ENCODE measurements at regions not wholly inside any gene's neighbourhood (a gene's known extent, or its start where the extent isn't known, plus 50 kb on each side); places are given as distances from the start of the nearest gene placed in this dataset.

- H3K27ac ChIP-seq: no peak overlapping the region
- no peaks in the 10 kb centered on the region for H3K36me3 ChIP-seq
- H3K9me3 ChIP-seq (replicated peaks): no peaks in the 10 kb centered on the region; the same call in 1 of the 2 replicates
- H3K4me3 ChIP-seq: no peak overlapping the region
- H3K4me1 ChIP-seq (replicated peaks): no peaks in the 10 kb centered on the region
- DNase-seq (ENCODE audit: low read depth in 1 of 2, low spot score in 2 of 2): no peak
- H3K27me3 ChIP-seq (replicated peaks): no peaks in the 10 kb centered on the region
Measured at GRCh38 chr18:66156946-66157687, 406.3 kb downstream of the CDH7 start.

- no peak overlapping the region for H3K4me3 ChIP-seq
- H3K27me3 ChIP-seq (replicated peaks): no peaks in the 10 kb centered on the region
- H3K9me3 ChIP-seq (replicated peaks): no peaks in the 10 kb centered on the region
- no peak for DNase-seq (ENCODE audit: low read depth in 1 of 2, low spot score in 2 of 2)
- H3K27ac ChIP-seq: no peak overlapping the region
- no peaks in the 10 kb centered on the region for H3K36me3 ChIP-seq
- no peaks in the 10 kb centered on the region for H3K4me1 ChIP-seq (replicated peaks)
Measured at GRCh38 chr18:66150650-66151049, 399.8 kb downstream of the CDH7 start.

GRCh38 chr18:66143029-66143428 lies 392.2 kb downstream of the CDH7 start:
- Histone ChIP-seq H3K4me1 (replicated peaks) (no peaks in the 10 kb centered on the region), H3K27ac (no peak overlapping the region), H3K9me3 (replicated peaks) (no peaks in the 10 kb centered on the region; the same call in 1 of the 2 replicates), H3K36me3 (no peaks in the 10 kb centered on the region), H3K4me3 (no peak overlapping the region), H3K27me3 (replicated peaks) (no peaks in the 10 kb centered on the region)
- DNase-seq (ENCODE audit: low read depth in 1 of 2, low spot score in 2 of 2): no peak

GRCh38 chr18:66141716-66142115 lies 390.9 kb downstream of the CDH7 start:
- Histone ChIP-seq H3K4me1 (replicated peaks) (no peaks in the 10 kb centered on the region), H3K9me3 (replicated peaks) (no peaks in the 10 kb centered on the region; the same call in 1 of the 2 replicates), H3K36me3 (no peaks in the 10 kb centered on the region), H3K4me3 (no peak overlapping the region), H3K27ac (no peak overlapping the region), H3K27me3 (replicated peaks) (no peaks in the 10 kb centered on the region)
- DNase-seq (ENCODE audit: low read depth in 1 of 2, low spot score in 2 of 2): no peak

- Histone ChIP-seq H3K4me3 (no peak overlapping the region), H3K4me1 (replicated peaks) (no peaks in the 10 kb centered on the region), H3K27ac (no peak overlapping the region), H3K9me3 (replicated peaks) (no peaks in the 10 kb centered on the region; the same call in 1 of the 2 replicates), H3K36me3 (no peaks in the 10 kb centered on the region), H3K27me3 (replicated peaks) (no peaks in the 10 kb centered on the region)
- no peak for DNase-seq (ENCODE audit: low read depth in 1 of 2, low spot score in 2 of 2)
Measured at GRCh38 chr18:66138642-66139041, 387.8 kb downstream of the CDH7 start.

- Histone ChIP-seq H3K4me3 (no peak overlapping the region), H3K27me3 (replicated peaks) (no peaks in the 10 kb centered on the region), H3K4me1 (replicated peaks) (no peaks in the 10 kb centered on the region), H3K9me3 (replicated peaks) (no peaks in the 10 kb centered on the region), H3K36me3 (no peaks in the 10 kb centered on the region), H3K27ac (peak overlapping the region; percentile 54)
- peak in 1 of 2 experiments; percentile 19 for DNase-seq (ENCODE audit: low read depth in 1 of 2, low spot score in 2 of 2)
Measured at GRCh38 chr18:66136039-66136438, 385.2 kb downstream of the CDH7 start.

GRCh38 chr18:66129248-66129647 lies 378.4 kb downstream of the CDH7 start:
- Histone ChIP-seq H3K9me3 (replicated peaks) (peaks cover 8% of the 10 kb centered on the region), H3K36me3 (no peaks in the 10 kb centered on the region), H3K4me1 (replicated peaks) (no peaks in the 10 kb centered on the region), H3K27me3 (replicated peaks) (no peaks in the 10 kb centered on the region), H3K27ac (no peak overlapping the region), H3K4me3 (no peak overlapping the region)
- DNase-seq (ENCODE audit: low read depth in 1 of 2, low spot score in 2 of 2): no peak

GRCh38 chr18:66126266-66126665 lies 375.5 kb downstream of the CDH7 start:
- DNase-seq (ENCODE audit: low read depth in 1 of 2, low spot score in 2 of 2): no peak
- no peak overlapping the region for H3K27ac ChIP-seq
- H3K4me3 ChIP-seq: no peak overlapping the region
- no peaks in the 10 kb centered on the region for H3K4me1 ChIP-seq (replicated peaks)
- peaks cover 8% of the 10 kb centered on the region for H3K9me3 ChIP-seq (replicated peaks)
- no peaks in the 10 kb centered on the region for H3K36me3 ChIP-seq
- no peaks in the 10 kb centered on the region for H3K27me3 ChIP-seq (replicated peaks)

- Histone ChIP-seq H3K27ac (no peak overlapping the region), H3K4me1 (replicated peaks) (no peaks in the 10 kb centered on the region), H3K4me3 (no peak overlapping the region), H3K36me3 (no peaks in the 10 kb centered on the region), H3K27me3 (replicated peaks) (no peaks in the 10 kb centered on the region), H3K9me3 (replicated peaks) (peaks cover 8% of the 10 kb centered on the region)
- no peak for DNase-seq (ENCODE audit: low read depth in 1 of 2, low spot score in 2 of 2)
Measured at GRCh38 chr18:66124394-66124793, 373.6 kb downstream of the CDH7 start.

GRCh38 chr18:66119347-66119746 lies 368.5 kb downstream of the CDH7 start:
- H3K9me3 ChIP-seq (replicated peaks): 0 out of 2 replicates have a peak, but pooled peaks cover 5% of the 10 kb centered on the region
- no peaks in the 10 kb centered on the region for H3K27me3 ChIP-seq (replicated peaks)
- no peaks in the 10 kb centered on the region for H3K4me1 ChIP-seq (replicated peaks)
- no peak overlapping the region for H3K4me3 ChIP-seq
- no peaks in the 10 kb centered on the region for H3K36me3 ChIP-seq
- no peak overlapping the region for H3K27ac ChIP-seq
- DNase-seq (ENCODE audit: low read depth in 1 of 2, low spot score in 2 of 2): no peak

- no peaks in the 10 kb centered on the region for H3K4me1 ChIP-seq (replicated peaks)
- H3K27me3 ChIP-seq (replicated peaks): no peaks in the 10 kb centered on the region
- no peak overlapping the region for H3K27ac ChIP-seq
- no peak overlapping the region for H3K4me3 ChIP-seq
- DNase-seq (ENCODE audit: low read depth in 1 of 2, low spot score in 2 of 2): no peak
- no peaks in the 10 kb centered on the region for H3K36me3 ChIP-seq
- no peaks in the 10 kb centered on the region for H3K9me3 ChIP-seq (replicated peaks)
Measured at GRCh38 chr18:66111018-66111417, 360.2 kb downstream of the CDH7 start.

GRCh38 chr18:66110607-66111006 lies 359.8 kb downstream of the CDH7 start:
- H3K36me3 ChIP-seq: no peaks in the 10 kb centered on the region
- no peak overlapping the region for H3K4me3 ChIP-seq
- DNase-seq (ENCODE audit: low read depth in 1 of 2, low spot score in 2 of 2): no peak
- no peaks in the 10 kb centered on the region for H3K27me3 ChIP-seq (replicated peaks)
- no peaks in the 10 kb centered on the region for H3K9me3 ChIP-seq (replicated peaks)
- H3K4me1 ChIP-seq (replicated peaks): no peaks in the 10 kb centered on the region
- H3K27ac ChIP-seq: no peak overlapping the region

GRCh38 chr18:66109981-66110380 lies 359.2 kb downstream of the CDH7 start:
- no peaks in the 10 kb centered on the region for H3K36me3 ChIP-seq
- no peak overlapping the region for H3K4me3 ChIP-seq
- H3K4me1 ChIP-seq (replicated peaks): no peaks in the 10 kb centered on the region
- H3K27ac ChIP-seq: no peak overlapping the region
- no peaks in the 10 kb centered on the region for H3K27me3 ChIP-seq (replicated peaks)
- DNase-seq (ENCODE audit: low read depth in 1 of 2, low spot score in 2 of 2): no peak
- H3K9me3 ChIP-seq (replicated peaks): 0 out of 2 replicates have a peak, but pooled peaks cover 2% of the 10 kb centered on the region

GRCh38 chr18:66107546-66107945 lies 356.7 kb downstream of the CDH7 start:
- H3K9me3 ChIP-seq (replicated peaks): 0 out of 2 replicates have a peak, but pooled peaks cover 3% of the 10 kb centered on the region
- no peaks in the 10 kb centered on the region for H3K27me3 ChIP-seq (replicated peaks)
- H3K27ac ChIP-seq: no peak overlapping the region
- no peaks in the 10 kb centered on the region for H3K36me3 ChIP-seq
- DNase-seq (ENCODE audit: low read depth in 1 of 2, low spot score in 2 of 2): no peak
- H3K4me3 ChIP-seq: no peak overlapping the region
- H3K4me1 ChIP-seq (replicated peaks): no peaks in the 10 kb centered on the region

- no peaks in the 10 kb centered on the region for H3K27me3 ChIP-seq (replicated peaks)
- no peaks in the 10 kb centered on the region for H3K36me3 ChIP-seq
- H3K27ac ChIP-seq: no peak overlapping the region
- no peak for DNase-seq (ENCODE audit: low read depth in 1 of 2, low spot score in 2 of 2)
- H3K4me1 ChIP-seq (replicated peaks): no peaks in the 10 kb centered on the region
- H3K9me3 ChIP-seq (replicated peaks): 0 out of 2 replicates have a peak, but pooled peaks cover 3% of the 10 kb centered on the region
- H3K4me3 ChIP-seq: no peak overlapping the region
Measured at GRCh38 chr18:66105016-66105415, 354.2 kb downstream of the CDH7 start.

All from SJSA1 (cell line).